ENCODE measurements at regions not wholly inside any gene's neighbourhood (a gene's known extent, or its start where the extent isn't known, plus 50 kb on each side); places are given as distances from the start of the nearest gene placed in this dataset.

DNA sequence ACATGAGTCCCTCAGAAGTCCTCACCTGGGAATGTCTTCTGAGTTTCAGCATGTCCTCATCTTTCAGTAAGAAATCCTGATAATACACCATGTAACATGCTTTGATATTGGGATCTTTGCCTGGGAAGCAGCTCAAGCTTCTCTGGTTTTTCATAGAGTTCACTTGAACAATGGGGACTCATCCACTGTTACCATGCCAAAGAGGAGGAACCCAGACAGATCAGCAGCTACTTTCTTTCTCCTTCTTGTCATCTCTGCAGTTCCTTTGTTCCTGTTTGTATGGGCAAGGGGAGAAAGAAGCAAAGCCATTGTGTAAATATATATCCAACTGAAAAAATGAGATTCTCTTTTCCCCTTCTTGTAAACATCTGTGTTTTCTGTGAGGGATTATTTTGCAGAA, 450.6 kb upstream of the HS3ST5 start:
- H3K9me3 ChIP-seq = no peaks in the 10 kb centered on the region
- H3K4me1 ChIP-seq = no peaks in the 10 kb centered on the region
- intact Hi-C loops (cut with DNase I) = no loop called here
- no peak for DNase-seq
- no peaks in the 10 kb centered on the region for H3K36me3 ChIP-seq
- no peak overlapping the region for H3K27ac ChIP-seq
- no peak for TF ChIP-seq POLR2A (IDR thresholded peaks at IDR 0.05)
- TF ChIP-seq EP300 (IDR thresholded peaks at IDR 0.05) = no peak
- no peak for TF ChIP-seq POLR2AphosphoS5 (IDR thresholded peaks at IDR 0.05)
- TF ChIP-seq, protein P1, sequence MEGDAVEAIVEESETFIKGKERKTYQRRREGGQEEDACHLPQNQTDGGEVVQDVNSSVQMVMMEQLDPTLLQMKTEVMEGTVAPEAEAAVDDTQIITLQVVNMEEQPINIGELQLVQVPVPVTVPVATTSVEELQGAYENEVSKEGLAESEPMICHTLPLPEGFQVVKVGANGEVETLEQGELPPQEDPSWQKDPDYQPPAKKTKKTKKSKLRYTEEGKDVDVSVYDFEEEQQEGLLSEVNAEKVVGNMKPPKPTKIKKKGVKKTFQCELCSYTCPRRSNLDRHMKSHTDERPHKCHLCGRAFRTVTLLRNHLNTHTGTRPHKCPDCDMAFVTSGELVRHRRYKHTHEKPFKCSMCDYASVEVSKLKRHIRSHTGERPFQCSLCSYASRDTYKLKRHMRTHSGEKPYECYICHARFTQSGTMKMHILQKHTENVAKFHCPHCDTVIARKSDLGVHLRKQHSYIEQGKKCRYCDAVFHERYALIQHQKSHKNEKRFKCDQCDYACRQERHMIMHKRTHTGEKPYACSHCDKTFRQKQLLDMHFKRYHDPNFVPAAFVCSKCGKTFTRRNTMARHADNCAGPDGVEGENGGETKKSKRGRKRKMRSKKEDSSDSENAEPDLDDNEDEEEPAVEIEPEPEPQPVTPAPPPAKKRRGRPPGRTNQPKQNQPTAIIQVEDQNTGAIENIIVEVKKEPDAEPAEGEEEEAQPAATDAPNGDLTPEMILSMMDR (IDR thresholded peaks at IDR 0.05) = no peak
- H3K27me3 ChIP-seq = no peaks in the 10 kb centered on the region
- H3K4me3 ChIP-seq = no peak overlapping the region

GRCh38 chr6:114785235-114786127, 442.7 kb upstream of the HS3ST5 start:
- TF ChIP-seq POLR2A (IDR thresholded peaks at IDR 0.05) (no peak), POLR2AphosphoS5 (IDR thresholded peaks at IDR 0.05) (no peak), EP300 (IDR thresholded peaks at IDR 0.05) (no peak)
- TF ChIP-seq, protein P1 (IDR thresholded peaks at IDR 0.05) = no peak
- intact Hi-C loops (cut with DNase I) = no loop called here
- H3K4me1 ChIP-seq = no peaks in the 10 kb centered on the region
- no peaks in the 10 kb centered on the region for H3K36me3 ChIP-seq
- H3K27ac ChIP-seq = no peak overlapping the region
- H3K9me3 ChIP-seq = no peaks in the 10 kb centered on the region
- H3K27me3 ChIP-seq = no peaks in the 10 kb centered on the region
- 85 to 94% methylated on average over 1 of the region's 1 CpG for WGBS, 2 donors
- no peak for DNase-seq
- H3K4me3 ChIP-seq = no peak overlapping the region

GRCh38 chr6:114783783-114784182, 441.0 kb upstream of the HS3ST5 start:
- no peaks in the 10 kb centered on the region for H3K4me1 ChIP-seq
- no peaks in the 10 kb centered on the region for H3K9me3 ChIP-seq
- H3K36me3 ChIP-seq = no peaks in the 10 kb centered on the region
- TF ChIP-seq, protein P1 (IDR thresholded peaks at IDR 0.05) = no peak
- TF ChIP-seq EP300 (IDR thresholded peaks at IDR 0.05) (no peak), POLR2A (IDR thresholded peaks at IDR 0.05) (no peak), POLR2AphosphoS5 (IDR thresholded peaks at IDR 0.05) (no peak)
- no peak overlapping the region for H3K27ac ChIP-seq
- DNase-seq = no peak
- no peak overlapping the region for H3K4me3 ChIP-seq
- intact Hi-C loops (cut with DNase I) = no loop called here
- H3K27me3 ChIP-seq = no peaks in the 10 kb centered on the region
- WGBS, 2 donors = 50 to 71% methylated on average over 3 of the region's 3 CpGs

DNA sequence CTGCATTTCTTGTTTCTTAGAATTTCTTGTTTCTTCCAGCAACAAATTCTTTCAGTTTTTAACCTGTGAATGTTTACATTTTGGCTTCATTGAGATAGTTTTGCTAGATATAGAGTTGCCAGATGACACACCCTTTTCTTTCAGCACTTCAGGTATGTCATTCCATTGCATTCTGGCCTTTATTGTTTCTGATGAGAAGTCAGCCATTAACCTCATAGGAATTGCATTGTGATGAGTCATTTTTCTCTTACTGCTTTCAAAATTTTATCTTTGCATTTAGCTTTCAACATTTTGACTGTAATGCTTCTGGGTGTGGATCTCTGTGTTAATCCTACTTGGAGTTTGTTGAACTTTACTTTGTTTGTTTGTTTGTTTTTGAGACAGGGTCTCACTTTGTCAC, 440.3 kb upstream of the HS3ST5 start:
- no peak overlapping the region for H3K27ac ChIP-seq
- no peak overlapping the region for H3K4me3 ChIP-seq
- no peaks in the 10 kb centered on the region for H3K27me3 ChIP-seq
- intact Hi-C loops (cut with DNase I) = no loop called here
- no peak for TF ChIP-seq POLR2AphosphoS5 (IDR thresholded peaks at IDR 0.05)
- TF ChIP-seq, protein P1 (IDR thresholded peaks at IDR 0.05) = no peak
- no peaks in the 10 kb centered on the region for H3K36me3 ChIP-seq
- H3K9me3 ChIP-seq = no peaks in the 10 kb centered on the region
- H3K4me1 ChIP-seq = no peaks in the 10 kb centered on the region
- DNase-seq = no peak

GRCh38 chr6:114764866-114765265, 422.0 kb upstream of the HS3ST5 start:
- TF ChIP-seq, protein P1 (IDR thresholded peaks at IDR 0.05) = no peak
- TF ChIP-seq POLR2AphosphoS5 (IDR thresholded peaks at IDR 0.05) = no peak
- 61 to 84% methylated on average over 2 of the region's 2 CpGs for WGBS, 2 donors
- Histone ChIP-seq H3K9me3 (no peaks in the 10 kb centered on the region), H3K4me1 (no peaks in the 10 kb centered on the region), H3K4me3 (no peak overlapping the region), H3K27ac (no peak overlapping the region), H3K27me3 (no peaks in the 10 kb centered on the region), H3K36me3 (no peaks in the 10 kb centered on the region)
- intact Hi-C loops (cut with DNase I) = no loop called here
- no peak for DNase-seq
